ENCODE measurements at regions not wholly inside any gene's neighbourhood (a gene's known extent, or its start where the extent isn't known, plus 50 kb on each side); places are given as distances from the start of the nearest gene placed in this dataset.

DNA sequence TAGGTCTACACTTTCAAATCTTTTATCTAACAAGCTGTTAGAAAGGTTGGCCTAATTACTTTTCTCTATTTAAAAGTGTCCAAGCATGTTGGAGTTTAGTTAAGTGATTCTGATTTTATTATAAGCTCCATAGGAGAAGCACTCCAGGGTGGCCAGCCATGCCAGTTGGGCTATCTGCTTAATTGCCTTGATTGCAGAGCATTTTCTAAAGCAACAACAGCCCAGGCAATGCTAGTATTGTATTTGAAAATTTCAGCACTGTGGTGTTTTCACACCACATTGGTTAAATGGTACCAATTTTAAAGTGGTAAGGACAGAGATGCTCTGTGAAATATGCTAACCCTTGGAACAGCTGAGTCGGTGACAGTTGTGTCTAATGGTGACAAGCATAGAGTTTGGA, 510.5 kb upstream of the CDH8 start:
- H3K4me1 Mint-ChIP-seq, result no peaks in the 10 kb centered on the region

DNA sequence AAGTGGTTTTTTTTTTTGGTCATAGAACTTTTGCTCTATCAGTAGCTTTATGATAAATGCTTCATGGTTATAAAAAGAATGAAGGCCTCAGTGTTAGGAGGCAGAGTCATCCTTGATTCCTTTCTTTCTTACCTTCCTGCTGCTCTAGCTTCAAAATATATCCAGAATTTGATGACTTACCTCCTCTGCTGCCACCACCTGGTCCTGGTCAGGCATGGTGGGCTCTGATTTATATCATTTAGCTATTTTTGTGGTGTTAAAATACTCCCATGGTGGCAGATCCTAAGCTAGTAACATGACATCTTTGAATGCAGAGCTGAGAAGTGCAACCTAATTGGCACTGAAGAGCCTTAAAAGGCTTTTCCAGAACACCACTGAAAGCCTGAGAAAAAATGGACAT, 508.8 kb upstream of the CDH8 start:
- Mint-ChIP-seq H3K4me3 (no peak overlapping the region), H3K9me3 (no peaks in the 10 kb centered on the region), H3K27ac (no peak overlapping the region), H3K27me3 (ENCODE audit: low read depth) (no peaks in the 10 kb centered on the region), H3K36me3 (ENCODE audit: low read depth) (no peaks in the 10 kb centered on the region), H3K4me1 (no peaks in the 10 kb centered on the region)
- TF ChIP-seq, protein P1, sequence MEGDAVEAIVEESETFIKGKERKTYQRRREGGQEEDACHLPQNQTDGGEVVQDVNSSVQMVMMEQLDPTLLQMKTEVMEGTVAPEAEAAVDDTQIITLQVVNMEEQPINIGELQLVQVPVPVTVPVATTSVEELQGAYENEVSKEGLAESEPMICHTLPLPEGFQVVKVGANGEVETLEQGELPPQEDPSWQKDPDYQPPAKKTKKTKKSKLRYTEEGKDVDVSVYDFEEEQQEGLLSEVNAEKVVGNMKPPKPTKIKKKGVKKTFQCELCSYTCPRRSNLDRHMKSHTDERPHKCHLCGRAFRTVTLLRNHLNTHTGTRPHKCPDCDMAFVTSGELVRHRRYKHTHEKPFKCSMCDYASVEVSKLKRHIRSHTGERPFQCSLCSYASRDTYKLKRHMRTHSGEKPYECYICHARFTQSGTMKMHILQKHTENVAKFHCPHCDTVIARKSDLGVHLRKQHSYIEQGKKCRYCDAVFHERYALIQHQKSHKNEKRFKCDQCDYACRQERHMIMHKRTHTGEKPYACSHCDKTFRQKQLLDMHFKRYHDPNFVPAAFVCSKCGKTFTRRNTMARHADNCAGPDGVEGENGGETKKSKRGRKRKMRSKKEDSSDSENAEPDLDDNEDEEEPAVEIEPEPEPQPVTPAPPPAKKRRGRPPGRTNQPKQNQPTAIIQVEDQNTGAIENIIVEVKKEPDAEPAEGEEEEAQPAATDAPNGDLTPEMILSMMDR (IDR thresholded peaks at IDR 0.05; ENCODE audit: unreplicated experiment in 3 of 3), result no peak

More for the DNA sequence above, 510.5 kb upstream of the CDH8 start:
- H3K4me3 Mint-ChIP-seq, result no peak overlapping the region
- H3K27me3 Mint-ChIP-seq (ENCODE audit: low read depth), result no peaks in the 10 kb centered on the region
- TF ChIP-seq, protein P1 (IDR thresholded peaks at IDR 0.05; ENCODE audit: unreplicated experiment in 3 of 3), result no peak
- H3K27ac Mint-ChIP-seq, result no peak overlapping the region
- H3K9me3 Mint-ChIP-seq, result peaks cover 2% of the 10 kb centered on the region
- H3K36me3 Mint-ChIP-seq (ENCODE audit: low read depth), result no peaks in the 10 kb centered on the region

DNA sequence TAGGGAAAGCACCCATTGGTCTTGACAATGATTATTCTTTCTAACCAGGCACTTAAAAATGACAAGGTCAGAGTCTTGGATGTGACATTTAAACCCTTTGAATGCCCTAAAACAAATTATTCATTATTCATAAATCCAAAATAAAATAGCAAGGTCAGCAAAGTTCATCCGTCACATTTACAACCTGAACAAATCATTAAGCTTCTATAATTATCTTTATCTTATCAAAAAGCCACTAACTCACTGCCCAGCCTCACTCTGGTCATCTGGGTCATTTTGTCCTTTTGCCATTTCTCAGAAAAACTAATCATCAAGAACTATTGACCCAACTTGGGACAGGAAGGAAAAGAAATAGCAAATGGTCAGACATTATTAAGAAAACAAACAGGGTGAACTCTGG, 507.3 kb upstream of the CDH8 start:
- Mint-ChIP-seq H3K4me1 (no peaks in the 10 kb centered on the region), H3K27me3 (ENCODE audit: low read depth) (no peaks in the 10 kb centered on the region), H3K9me3 (no peaks in the 10 kb centered on the region), H3K27ac (no peak overlapping the region), H3K36me3 (ENCODE audit: low read depth) (no peaks in the 10 kb centered on the region), H3K4me3 (no peak overlapping the region)
- TF ChIP-seq, protein P1 (IDR thresholded peaks at IDR 0.05; ENCODE audit: unreplicated experiment in 3 of 3), result no peak

DNA sequence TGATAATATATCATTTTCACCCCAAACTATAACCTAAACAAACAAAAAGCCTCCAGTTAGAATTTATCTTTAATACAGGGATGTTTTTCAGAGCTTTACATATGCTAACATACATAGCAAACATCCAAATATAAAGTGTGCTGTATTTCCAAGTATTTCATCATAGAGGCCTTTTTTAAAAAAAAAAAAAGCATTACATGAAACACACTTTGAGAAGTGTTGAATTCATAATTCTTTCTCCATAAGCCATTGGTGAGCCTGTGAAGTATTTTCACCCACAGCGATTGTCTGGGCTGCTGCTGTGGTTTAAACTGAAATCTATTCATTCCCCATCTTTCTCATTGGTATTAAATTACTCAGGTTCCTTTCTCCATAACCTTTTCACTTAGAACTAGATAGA, 503.4 kb upstream of the CDH8 start:
- Mint-ChIP-seq H3K9me3 (no peaks in the 10 kb centered on the region), H3K4me3 (no peak overlapping the region), H3K27ac (no peak overlapping the region), H3K4me1 (no peaks in the 10 kb centered on the region), H3K27me3 (ENCODE audit: low read depth) (no peaks in the 10 kb centered on the region), H3K36me3 (ENCODE audit: low read depth) (no peaks in the 10 kb centered on the region)
- TF ChIP-seq, protein P1 (IDR thresholded peaks at IDR 0.05; ENCODE audit: unreplicated experiment in 3 of 3), result no peak

DNA sequence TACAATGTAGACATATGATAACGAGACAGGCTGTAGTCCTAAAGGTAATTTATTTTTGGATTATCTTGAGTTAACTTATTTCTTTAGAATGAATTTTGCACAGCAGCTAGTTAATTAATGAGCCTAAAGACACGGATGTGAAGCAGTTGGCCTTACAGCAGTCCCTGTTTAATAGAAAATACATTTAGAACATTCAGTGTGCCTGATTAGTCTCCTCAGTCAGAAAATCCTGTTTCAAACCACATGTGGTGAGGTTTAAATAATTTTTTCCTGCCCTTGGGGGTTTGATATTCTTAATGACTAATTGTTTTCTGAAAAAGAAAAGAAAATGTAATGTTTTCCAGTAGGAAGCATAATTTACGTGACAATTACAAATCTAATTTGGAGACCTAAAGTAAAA, 494.2 kb upstream of the CDH8 start:
- Mint-ChIP-seq H3K4me1 (no peaks in the 10 kb centered on the region), H3K36me3 (ENCODE audit: low read depth) (no peaks in the 10 kb centered on the region), H3K27me3 (ENCODE audit: low read depth) (no peaks in the 10 kb centered on the region), H3K27ac (no peak overlapping the region), H3K4me3 (no peak overlapping the region), H3K9me3 (no peaks in the 10 kb centered on the region)
- TF ChIP-seq, protein P1 (IDR thresholded peaks at IDR 0.05; ENCODE audit: unreplicated experiment in 3 of 3), result no peak

DNA sequence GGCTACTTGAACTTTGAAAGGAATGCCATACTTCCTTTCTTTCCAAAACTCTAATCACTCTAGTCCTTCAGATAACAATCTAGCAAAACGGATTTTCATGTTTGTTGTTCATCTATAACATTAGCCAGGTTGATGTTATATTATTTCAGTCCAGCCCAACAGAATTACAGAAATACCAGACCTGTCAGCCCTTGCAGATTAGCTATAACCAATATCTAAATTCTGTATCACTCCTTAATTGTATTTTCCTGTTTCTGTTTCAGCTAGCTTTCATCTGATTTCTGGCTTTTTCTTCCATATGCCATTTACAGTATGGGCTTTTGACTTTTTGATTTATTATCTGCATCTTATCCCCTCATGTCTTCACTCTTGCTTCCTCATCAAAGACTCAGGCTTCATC, 479.8 kb upstream of the CDH8 start:
- TF ChIP-seq, protein P1 (IDR thresholded peaks at IDR 0.05; ENCODE audit: unreplicated experiment in 3 of 3), result no peak
- Mint-ChIP-seq H3K27ac (no peak overlapping the region), H3K4me1 (no peaks in the 10 kb centered on the region), H3K27me3 (ENCODE audit: low read depth) (peaks cover 6% of the 10 kb centered on the region), H3K36me3 (ENCODE audit: low read depth) (no peaks in the 10 kb centered on the region), H3K9me3 (no peaks in the 10 kb centered on the region), H3K4me3 (no peak overlapping the region)

Data from nephron (organoid).